ELR (cell line): ENCODE measurements at regions not wholly inside any gene's neighbourhood (a gene's known extent, or its start where the extent isn't known, plus 50 kb on each side); places are given as distances from the start of the nearest gene placed in this dataset.
"Not testable (repeated sequence)": the region's sequence is repeated elsewhere in the genome, so short reads cannot be mapped to it uniquely, and the experiment has no call there.

ENCODE experiments used
- DNase-seq: peaks from one replicate; pipeline ENCODE4 v3.0.0-alpha.2; 2015; ENCODE audit warnings: low read depth

- no peak for DNase-seq
Observed at GRCh38 chr15:62365795-62366442, 200.8 kb upstream of the C2CD4B start.

GRCh38 chr15:62369454-62369853 lies 204.4 kb upstream of the C2CD4B start:
- no peak for DNase-seq

GRCh38 chr15:62371683-62372082 lies 206.6 kb upstream of the C2CD4B start:
- not testable (repeated sequence) for DNase-seq

GRCh38 chr15:62377736-62378480 lies 212.8 kb upstream of the C2CD4B start:
- no peak for DNase-seq

GRCh38 chr15:62378772-62379498 lies 213.8 kb upstream of the C2CD4B start:
- DNase-seq = no peak

- no peak for DNase-seq
Observed at GRCh38 chr15:62380011-62380410, 214.9 kb upstream of the C2CD4B start.

- DNase-seq = no peak
Observed at GRCh38 chr15:62382046-62382445, 217.0 kb upstream of the C2CD4B start.

- DNase-seq = peak; percentile 83
Observed at GRCh38 chr15:62389885-62390790, 225.1 kb upstream of the C2CD4B start, which contains the start of gene TLN2. TLN2 (plus strand) TSS chr15:62390550.

- DNase-seq = peak; percentile 50
Observed at GRCh38 chr15:62390791-62391640, 225.9 kb upstream of the C2CD4B start.

GRCh38 chr15:62391641-62392262 lies 226.7 kb upstream of the C2CD4B start:
- peak; percentile 57 for DNase-seq

GRCh38 chr15:62392376-62392775 lies 227.3 kb upstream of the C2CD4B start:
- peak; percentile 52 for DNase-seq

- peak; percentile 17 for DNase-seq
Observed at GRCh38 chr15:62393196-62393595, 228.1 kb upstream of the C2CD4B start.

GRCh38 chr15:62394079-62394478 lies 229.0 kb upstream of the C2CD4B start:
- DNase-seq = peak; percentile 8

GRCh38 chr15:62400778-62401177 lies 235.7 kb upstream of the C2CD4B start:
- DNase-seq = no peak

GRCh38 chr15:62402687-62403086 lies 237.6 kb upstream of the C2CD4B start:
- no peak for DNase-seq

- peak; percentile 82 for DNase-seq
Observed at GRCh38 chr15:62403164-62403809, 238.2 kb upstream of the C2CD4B start.

- DNase-seq = no peak
Observed at GRCh38 chr15:62404194-62404985, 239.3 kb upstream of the C2CD4B start.

GRCh38 chr15:62406305-62406891 lies 241.3 kb upstream of the C2CD4B start:
- DNase-seq = no peak

- DNase-seq = no peak
Observed at GRCh38 chr15:62407216-62407615, 242.1 kb upstream of the C2CD4B start.
